IMR-90 (cell line): ENCODE measurements at regions not wholly inside any gene's neighbourhood (a gene's known extent, or its start where the extent isn't known, plus 50 kb on each side); places are given as distances from the start of the nearest gene placed in this dataset.

Source experiments
- ATAC-seq: fragments of 200-7000 bp; cut with Tn5 transposase; 2 replicates; pipeline ENCODE4 v1.9.1; 2020; ENCODE audit warnings: low read depth, mild to moderate bottlenecking, moderate library complexity
- BruUV-seq: library from RNA; stranded (reverse); fragments of 400-500 nt; replicated peaks from 2 replicates; lab custom pipeline; 2021; lab: Mats Ljungman, UMichigan
- CTCF ChIA-PET: fragments of 300-600 bp; formaldehyde crosslinking; extraction: SDS; loops from one replicate; lab custom pipeline; 2021; ENCODE audit warnings: antibody characterized with exemption; lab: Yijun Ruan, JAX
- POLR2A ChIA-PET: fragments of 300-600 bp; sonication (Branson Sonifier 250); formaldehyde crosslinking; loops from one replicate; lab custom pipeline; 2022; ENCODE audit warnings: antibody characterized with exemption; ENCODE audit not compliant: unreplicated experiment; lab: Charles Lee
- DNase-seq: peaks from one replicate; pipeline ENCODE4 v3.0.0; 2013
- H2AFZ ChIP-seq: replicated peaks from 2 replicates; pipeline ENCODE3; 2013; ENCODE audit warnings: low read length, mild to moderate bottlenecking; ENCODE audit not compliant: poor library complexity
- H2AK5ac ChIP-seq: 2 replicates; pipeline ENCODE4 v1.6.1; 2013; ENCODE audit warnings: low read depth, low read length, inconsistent platforms
- H2AK9ac ChIP-seq: replicated peaks from 2 replicates; pipeline ENCODE3; 2013; ENCODE audit warnings: mild to moderate bottlenecking, low read depth, low read length, moderate library complexity; ENCODE audit not compliant: poor library complexity
- H2BK120ac ChIP-seq: 2 replicates; pipeline ENCODE4 v1.6.1; 2013; ENCODE audit warnings: low read depth, low read length, inconsistent platforms
- H2BK15ac ChIP-seq: 3 replicates; pipeline ENCODE4 v1.6.1; 2013; ENCODE audit warnings: low read depth, low read length, inconsistent platforms
- H2BK20ac ChIP-seq: 2 replicates; pipeline ENCODE4 v1.6.1; 2013; ENCODE audit warnings: low read depth, mild to moderate bottlenecking, inconsistent platforms, low read length, moderate library complexity
- H2BK5ac ChIP-seq: 2 replicates; pipeline ENCODE4 v1.6.1; 2013; ENCODE audit warnings: mild to moderate bottlenecking, low read depth, low read length, inconsistent platforms; ENCODE audit not compliant: poor library complexity, severe bottlenecking
- H3K14ac ChIP-seq: replicated peaks from 2 replicates; pipeline ENCODE4 v1.6.1; 2013; ENCODE audit warnings: low read depth, low read length, inconsistent platforms
- H3K18ac ChIP-seq: 2 replicates; pipeline ENCODE4 v1.6.1; 2013; ENCODE audit warnings: low read depth, low read length, control low read depth
- H3K23ac ChIP-seq: 2 replicates; pipeline ENCODE4 v1.6.1; 2013; ENCODE audit warnings: low read depth, low read length, inconsistent platforms
- H3K27ac ChIP-seq: 2 replicates; pipeline ENCODE4 v1.5.1; 2013; ENCODE audit warnings: mild to moderate bottlenecking, control low read depth, low read length; ENCODE audit not compliant: insufficient read depth
- H3K27me3 ChIP-seq: 2 replicates; pipeline ENCODE4 v1.6.1; 2013; ENCODE audit warnings: low read length; ENCODE audit not compliant: control insufficient read depth, insufficient read depth
- H3K36me3 ChIP-seq: 2 replicates; pipeline ENCODE4 v1.6.1; 2013; ENCODE audit warnings: low read length, mixed read lengths; ENCODE audit not compliant: control insufficient read depth, insufficient read depth
- H3K4ac ChIP-seq: 2 replicates; pipeline ENCODE4 v1.6.1; 2013; ENCODE audit warnings: low read depth, low read length, inconsistent platforms
- H3K4me1 ChIP-seq: 2 replicates; pipeline ENCODE4 v1.6.1; 2013; ENCODE audit warnings: low read length, mixed read lengths; ENCODE audit not compliant: control insufficient read depth, insufficient read depth
- H3K4me2 ChIP-seq: 2 replicates; pipeline ENCODE4 v1.6.1; 2013; ENCODE audit warnings: low read depth, mild to moderate bottlenecking, control low read depth, low read length, moderate library complexity
- H3K4me3 ChIP-seq: 2 replicates; pipeline ENCODE4 v1.5.1; 2013; ENCODE audit warnings: low read depth, mild to moderate bottlenecking, control low read depth, low read length, moderate library complexity; ENCODE audit not compliant: insufficient read depth
- H3K56ac ChIP-seq: 2 replicates; pipeline ENCODE4 v1.6.1; 2013; ENCODE audit warnings: low read length, inconsistent platforms; ENCODE audit not compliant: insufficient read depth; ENCODE audit errors: extremely low read depth
- H3K79me1 ChIP-seq, 2 experiments: 2 replicates each; pipeline ENCODE4 v1.6.1; 2013; ENCODE audit warnings: low read length in 2 of 2, inconsistent platforms in 1 of 2, low read depth in 1 of 2
- H3K9ac ChIP-seq: 2 replicates; pipeline ENCODE4 v1.6.1; 2013; ENCODE audit warnings: low read depth, low read length, control low read depth
- H3K9me1 ChIP-seq: 2 replicates; pipeline ENCODE4 v1.6.1; 2013; ENCODE audit warnings: low read length, inconsistent platforms; ENCODE audit not compliant: insufficient read depth
- H3K9me3 ChIP-seq: 2 replicates; pipeline ENCODE4 v1.6.1; 2013; ENCODE audit warnings: low read length; ENCODE audit not compliant: control insufficient read depth, insufficient read depth
- H4K20me1 ChIP-seq: 2 replicates; pipeline ENCODE4 v1.6.1; 2013; ENCODE audit warnings: low read length, inconsistent platforms; ENCODE audit not compliant: insufficient read depth
- H4K5ac ChIP-seq: 2 replicates; pipeline ENCODE4 v1.6.1; 2013; ENCODE audit warnings: mild to moderate bottlenecking, low read depth, low read length, control low read depth
- H4K8ac ChIP-seq, 2 experiments: 2 replicates each; pipeline ENCODE4 v1.6.1; 2013; ENCODE audit warnings: low read depth in 2 of 2, low read length in 2 of 2, control low read depth in 1 of 2, inconsistent platforms in 1 of 2
- H4K91ac ChIP-seq: 2 replicates; pipeline ENCODE4 v1.6.1; 2013; ENCODE audit warnings: low read depth, low read length, inconsistent platforms; ENCODE audit not compliant: insufficient read depth
- BHLHE40 ChIP-seq: fragments of 150-350 bp; IDR thresholded peaks from 2 replicates; pipeline ENCODE4 v1.6.1; 2016; ENCODE audit warnings: mild to moderate bottlenecking, low read depth, low read length
- CEBPB ChIP-seq: IDR thresholded peaks from 2 replicates; pipeline ENCODE4 v1.6.1; 2012; ENCODE audit warnings: low read depth, low read length, improper control_type of control experiment
- CHD1 ChIP-seq: IDR thresholded peaks from 2 replicates; pipeline ENCODE4 v1.6.1; 2012; ENCODE audit warnings: low read depth, low read length, improper control_type of control experiment
- CTCF ChIP-seq: conservative IDR thresholded peaks from 2 replicates; pipeline ENCODE4 v1.5.1; 2012; ENCODE audit warnings: mild to moderate bottlenecking, low read depth, low read length, improper control_type of control experiment
- FOS ChIP-seq: fragments of 150-350 bp; IDR thresholded peaks from 2 replicates; pipeline ENCODE4 v1.6.1; 2016; ENCODE audit warnings: low read depth, low read length
- MAFK ChIP-seq: IDR thresholded peaks from 2 replicates; pipeline ENCODE4 v1.6.1; 2012; ENCODE audit warnings: low read depth, low read length, improper control_type of control experiment
- MAZ ChIP-seq: IDR thresholded peaks from 2 replicates; pipeline ENCODE4 v1.6.1; 2012; ENCODE audit warnings: low read depth, mild to moderate bottlenecking, low read length, improper control_type of control experiment, moderate library complexity, borderline replicate concordance
- MXI1 ChIP-seq: IDR thresholded peaks from 2 replicates; pipeline ENCODE4 v1.6.1; 2012; ENCODE audit warnings: low read depth, mild to moderate bottlenecking, low read length, moderate library complexity, borderline replicate concordance
- NFE2L2 ChIP-seq: fragments of 150-350 bp; IDR thresholded peaks from 2 replicates; pipeline ENCODE4 v1.6.1; 2016; ENCODE audit warnings: low read depth, mild to moderate bottlenecking, low read length
- POLR2A ChIP-seq: IDR thresholded peaks from 2 replicates; pipeline ENCODE4 v1.6.1; 2012; ENCODE audit warnings: mild to moderate bottlenecking, low read depth, low read length
- RAD21 ChIP-seq: IDR thresholded peaks from 2 replicates; pipeline ENCODE4 v1.6.1; 2012; ENCODE audit warnings: low read length, improper control_type of control experiment
- RCOR1 ChIP-seq: IDR thresholded peaks from 2 replicates; pipeline ENCODE4 v1.6.1; 2012; ENCODE audit warnings: mild to moderate bottlenecking, low read length, improper control_type of control experiment; ENCODE audit not compliant: insufficient replicate concordance
- RFX5 ChIP-seq: IDR thresholded peaks from 2 replicates; pipeline ENCODE4 v1.8.0; 2012; ENCODE audit warnings: low read depth, mild to moderate bottlenecking, low read length, moderate library complexity
- SMC3 ChIP-seq: fragments of 150-350 bp; IDR thresholded peaks from 2 replicates; pipeline ENCODE4 v1.6.1; 2016; ENCODE audit warnings: low read depth, mild to moderate bottlenecking, antibody characterized with exemption, low read length, moderate library complexity
- USF2 ChIP-seq: fragments of 150-350 bp; IDR thresholded peaks from 2 replicates; pipeline ENCODE4 v1.6.1; 2017; ENCODE audit warnings: mild to moderate bottlenecking, antibody characterized with exemption, low read length, low read depth
- WGBS, 2 experiments: methylation state at CpG; one replicate each; pipeline versions ENCODE4 v1.1.5 to v1.1.7; 2013; ENCODE audit warnings: missing lambda C conversion rate in 2 of 2; ENCODE audit not compliant: insufficient read length in 1 of 2; ENCODE audit errors: extremely low coverage in 2 of 2; 5-methylcytosine and 5-hydroxymethylcytosine counted together
- dilution Hi-C: fragments of 300-500 bp; cut with HindIII; formaldehyde crosslinking; loops from one replicate; pipeline ENCODE4 v1.14.3; 2018; ENCODE audit warnings: low sequenced_read_pairs; ENCODE audit not compliant: unreplicated experiment
- in situ Hi-C: fragments of 300-500 bp; cut with MboI; formaldehyde crosslinking; loops from 3 replicates; pipeline ENCODE4 v1.14.3; 2019; ENCODE audit warnings: low sequenced_read_pairs, inconsistent platforms, mixed read lengths
- intact Hi-C: fragments of 100-400 bp; cut with micrococcal nuclease; formaldehyde crosslinking; loops from 2 replicates; pipeline ENCODE4 v1.10.0; 2022
- TF ChIP-seq, protein P1 (sequence below): fragments of 150-350 bp; IDR thresholded peaks from 2 replicates; pipeline ENCODE4 v1.6.1; 2016; ENCODE audit warnings: low read depth, mild to moderate bottlenecking, low read length, moderate library complexity, borderline replicate concordance

- Histone ChIP-seq H4K20me1 (no peaks in the 10 kb centered on the region), H3K4me2 (no peak overlapping the region), H2AFZ (no peak overlapping the region), H3K79me1 (no peaks in the 10 kb centered on the region), H3K9me3 (no peaks in the 10 kb centered on the region), H2BK120ac (no peak overlapping the region), H2BK20ac (no peak overlapping the region), H4K91ac (no peak overlapping the region), H3K23ac (no peak overlapping the region), H3K4me1 (no peaks in the 10 kb centered on the region), H2AK5ac (no peak overlapping the region), H3K27me3 (no peaks in the 10 kb centered on the region), H2BK15ac (no peak overlapping the region), H2AK9ac (no peak overlapping the region), H4K5ac (no peak overlapping the region), H3K18ac (no peak overlapping the region), H3K4me3 (no peak overlapping the region), H3K9me1 (no peaks in the 10 kb centered on the region), H2BK5ac (no peak overlapping the region), H4K8ac (no peak overlapping the region), H3K14ac (no peak overlapping the region), H3K36me3 (no peaks in the 10 kb centered on the region), H3K27ac (no peak overlapping the region), H3K4ac (no peak overlapping the region), H3K9ac (no peak overlapping the region), H3K56ac (no peak overlapping the region)
- intact Hi-C loops (no loop called here), in situ Hi-C loops (no loop called here), dilution Hi-C loops (no loop called here)
- no peak for TF ChIP-seq SMC3
- no peak for TF ChIP-seq USF2
- no peak for TF ChIP-seq RAD21
- no peak for TF ChIP-seq RFX5
- TF ChIP-seq RCOR1, result no peak
- TF ChIP-seq FOS, result no peak
- no peak for TF ChIP-seq BHLHE40
- no peak for TF ChIP-seq MXI1
- no peak for TF ChIP-seq CEBPB
- TF ChIP-seq MAZ, result no peak
- TF ChIP-seq, protein P1, sequence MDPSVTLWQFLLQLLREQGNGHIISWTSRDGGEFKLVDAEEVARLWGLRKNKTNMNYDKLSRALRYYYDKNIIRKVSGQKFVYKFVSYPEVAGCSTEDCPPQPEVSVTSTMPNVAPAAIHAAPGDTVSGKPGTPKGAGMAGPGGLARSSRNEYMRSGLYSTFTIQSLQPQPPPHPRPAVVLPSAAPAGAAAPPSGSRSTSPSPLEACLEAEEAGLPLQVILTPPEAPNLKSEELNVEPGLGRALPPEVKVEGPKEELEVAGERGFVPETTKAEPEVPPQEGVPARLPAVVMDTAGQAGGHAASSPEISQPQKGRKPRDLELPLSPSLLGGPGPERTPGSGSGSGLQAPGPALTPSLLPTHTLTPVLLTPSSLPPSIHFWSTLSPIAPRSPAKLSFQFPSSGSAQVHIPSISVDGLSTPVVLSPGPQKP, result no peak
- TF ChIP-seq MAFK, result no peak
- TF ChIP-seq POLR2A, result no peak
- no peak for TF ChIP-seq CHD1
- TF ChIP-seq CTCF, result no peak
- TF ChIP-seq NFE2L2, result no peak
- 10% methylated on average over 1 of the region's 4 CpGs; no CpG with 5 or more reads in 1 of the 2 experiments for WGBS, 2 experiments
- BruUV-seq, result no TSS peak
- ChIA-PET CTCF (no interaction called here), POLR2A (no interaction called here)
- DNase-seq (no peak), ATAC-seq (no peak)
Observed at GRCh38 chr12:91523831-91524230, 341.2 kb upstream of the DCN start.
